ENCODE measurements at regions not wholly inside any gene's neighbourhood (a gene's known extent, or its start where the extent isn't known, plus 50 kb on each side); places are given as distances from the start of the nearest gene placed in this dataset.

DNA sequence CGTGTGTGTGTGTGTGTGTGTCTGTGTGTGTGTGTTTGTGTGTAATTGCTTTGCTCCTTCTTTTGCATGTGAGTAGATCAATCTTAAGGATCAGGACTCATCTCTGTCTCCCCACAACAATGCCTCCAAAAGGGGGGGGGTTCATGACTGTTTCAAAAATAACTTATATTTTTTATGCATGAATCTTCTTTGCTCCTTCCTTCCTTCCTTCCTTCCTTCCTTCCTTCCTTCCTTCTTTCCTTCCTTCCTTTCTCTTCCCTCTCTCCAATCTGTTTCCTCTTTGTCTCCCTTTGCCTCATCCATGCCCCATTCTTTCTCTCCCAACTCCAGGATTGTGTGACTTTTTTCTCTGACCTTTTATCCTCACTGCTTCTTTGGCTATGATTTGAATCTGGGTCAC lies 126.4 kb upstream of the OSMR start:
- DNase-seq (ENCODE audit: low read depth): no peak

DNA sequence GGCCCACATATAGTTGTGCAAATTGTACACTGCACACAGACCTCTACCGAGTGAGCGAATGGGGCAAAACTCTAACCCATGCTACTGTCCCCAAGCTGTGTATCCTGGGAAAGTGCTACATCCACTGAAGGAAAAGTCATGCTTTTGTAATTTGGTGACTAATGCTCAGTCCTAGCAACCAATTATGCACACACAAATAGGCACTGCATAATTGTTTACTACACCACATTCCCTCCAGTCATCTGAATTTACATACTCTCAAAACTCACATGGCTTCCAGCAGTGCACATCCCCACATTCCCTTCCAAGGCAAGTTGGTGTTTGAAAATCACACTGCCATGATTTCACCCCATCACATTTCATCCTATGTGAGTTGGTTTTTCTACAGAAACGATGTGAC lies 125.9 kb upstream of the OSMR start:
- DNase-seq (ENCODE audit: low read depth): peak; percentile 84

DNA sequence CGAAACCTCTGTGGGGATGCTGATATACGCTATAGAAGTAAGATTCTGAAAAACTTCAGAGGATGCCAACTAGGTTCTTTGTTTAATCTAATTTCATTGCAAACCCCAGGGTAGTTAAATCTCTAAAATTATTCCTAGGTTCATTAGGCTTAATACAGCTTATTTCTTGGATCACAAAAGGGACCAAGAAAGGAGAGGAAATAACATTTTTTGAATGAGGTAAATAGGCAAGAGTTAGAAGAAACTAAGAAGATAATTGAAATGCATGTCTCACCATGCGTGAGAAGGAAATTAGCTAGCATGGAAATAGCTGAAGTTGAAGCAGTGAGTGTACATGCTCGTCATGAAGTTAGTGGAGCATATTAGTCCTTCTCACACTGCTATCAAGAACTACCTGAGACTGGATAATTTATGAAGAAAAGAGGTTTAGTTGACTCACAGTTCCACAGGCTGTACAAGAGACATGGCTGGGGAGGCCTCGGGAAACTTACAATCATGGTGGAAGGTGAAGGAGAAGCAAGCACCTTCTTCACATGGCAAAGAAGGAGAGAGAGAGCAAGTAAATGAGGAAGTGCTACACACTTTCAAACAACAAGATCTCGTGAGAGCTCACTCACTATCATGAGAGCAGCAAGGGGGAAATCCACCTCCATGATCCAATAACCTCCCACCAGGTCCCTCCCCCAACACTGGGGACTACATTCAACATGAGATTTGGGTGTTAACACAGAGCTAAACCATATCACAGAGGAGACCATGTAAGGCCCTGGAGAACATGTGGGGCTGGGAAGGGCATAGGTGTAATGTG lies 125.1 kb upstream of the OSMR start:
- DNase-seq (ENCODE audit: low read depth): no peak

DNA sequence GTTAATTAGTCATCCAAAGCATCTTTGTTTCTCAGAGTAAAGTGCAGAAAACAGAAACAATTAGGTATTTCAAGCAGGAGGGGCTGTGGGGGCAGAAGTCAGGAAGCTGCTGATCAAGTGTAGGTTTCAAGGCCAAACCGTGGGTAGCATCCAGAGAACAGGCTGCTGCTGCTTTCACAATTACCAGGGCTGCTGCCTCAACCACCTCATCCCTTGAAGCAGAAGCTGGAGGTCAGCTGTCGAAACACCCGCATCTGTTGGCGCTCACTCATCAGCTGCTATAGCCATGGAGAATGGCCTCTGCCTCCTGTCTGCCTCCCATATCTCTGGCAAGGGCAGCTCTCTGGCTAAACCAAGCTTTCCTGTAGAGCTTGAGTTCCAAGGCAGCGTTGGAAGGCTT lies 122.9 kb upstream of the OSMR start:
- peak; percentile 71 for DNase-seq (ENCODE audit: low read depth)

DNA sequence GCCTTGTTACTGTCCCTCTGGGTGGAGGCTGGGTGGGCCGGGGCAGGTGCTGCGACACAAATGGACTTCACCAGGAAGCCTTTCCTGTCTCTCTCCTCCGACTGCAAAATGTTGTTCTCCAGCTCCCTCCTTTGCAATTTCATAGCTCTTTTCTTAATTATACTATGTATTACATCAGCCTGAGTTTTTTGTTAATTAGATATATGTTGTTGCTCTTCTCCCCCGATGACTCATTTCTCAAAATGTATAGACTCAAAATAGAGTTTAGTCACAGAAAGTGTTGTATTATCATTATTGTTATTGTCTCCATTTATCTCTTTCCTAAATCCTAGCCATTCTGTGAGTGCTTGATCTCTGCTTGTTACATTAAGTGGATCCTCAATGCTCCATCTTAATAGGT lies 122.4 kb upstream of the OSMR start:
- DNase-seq (ENCODE audit: low read depth): no peak

DNA sequence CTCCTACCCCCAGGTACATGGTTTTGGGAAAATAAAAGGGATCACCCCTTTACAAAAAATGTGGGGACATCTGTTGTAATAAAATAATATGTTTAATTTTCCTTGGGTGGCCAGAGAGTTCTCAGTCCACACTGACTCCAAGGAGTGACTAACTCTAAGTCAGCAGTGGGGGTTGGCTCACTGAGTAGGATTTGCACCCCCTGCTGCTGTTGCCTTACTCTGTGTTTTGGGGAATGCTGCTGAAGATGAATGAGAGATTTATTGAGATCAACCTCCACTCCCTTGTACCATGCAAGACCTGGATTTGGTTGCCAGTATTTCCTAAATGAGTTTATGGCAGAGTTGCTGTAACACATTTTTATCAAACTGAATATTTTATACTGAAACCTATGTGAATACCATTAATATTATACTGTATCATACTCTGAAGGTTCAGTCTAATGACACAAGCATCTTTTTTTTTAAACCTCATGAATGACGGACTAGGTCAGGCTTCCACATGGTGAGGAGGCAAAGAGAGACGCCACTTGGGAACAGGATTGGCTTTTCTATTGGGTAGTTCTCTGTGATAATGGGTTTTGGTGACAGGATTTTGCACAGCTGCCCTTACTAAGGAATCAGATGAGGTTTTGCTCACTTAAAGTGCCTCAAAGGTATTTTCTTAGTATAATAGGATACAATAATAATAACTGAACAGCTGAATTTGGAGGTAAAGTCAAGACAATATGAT lies 121.3 kb upstream of the OSMR start:
- peak; percentile 78 for DNase-seq (ENCODE audit: low read depth)

DNA sequence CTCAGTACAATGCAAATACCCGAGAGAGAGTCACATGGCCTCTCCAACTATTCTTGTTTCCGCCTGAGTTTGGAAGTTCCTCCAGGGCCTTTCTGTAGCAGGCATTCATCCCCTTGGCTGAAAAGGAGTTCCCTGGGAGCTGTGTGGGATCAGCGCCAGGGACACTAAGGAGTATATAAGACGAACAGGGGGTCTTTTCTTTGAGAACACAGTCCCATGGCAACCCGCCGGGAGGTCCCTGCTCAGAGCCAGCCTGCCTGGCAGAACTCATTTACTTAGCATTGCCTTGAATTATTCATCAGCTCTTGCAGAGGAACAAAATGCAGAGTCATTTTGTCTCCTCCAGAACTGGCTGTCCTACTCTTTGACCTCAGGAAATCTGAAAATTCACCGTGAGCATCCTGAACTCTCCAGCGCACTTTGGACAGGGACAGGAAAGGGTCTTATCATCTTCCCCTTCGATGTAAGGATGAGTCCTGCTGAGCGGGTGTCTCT lies 120.4 kb upstream of the OSMR start:
- no peak for DNase-seq (ENCODE audit: low read depth)

DNA sequence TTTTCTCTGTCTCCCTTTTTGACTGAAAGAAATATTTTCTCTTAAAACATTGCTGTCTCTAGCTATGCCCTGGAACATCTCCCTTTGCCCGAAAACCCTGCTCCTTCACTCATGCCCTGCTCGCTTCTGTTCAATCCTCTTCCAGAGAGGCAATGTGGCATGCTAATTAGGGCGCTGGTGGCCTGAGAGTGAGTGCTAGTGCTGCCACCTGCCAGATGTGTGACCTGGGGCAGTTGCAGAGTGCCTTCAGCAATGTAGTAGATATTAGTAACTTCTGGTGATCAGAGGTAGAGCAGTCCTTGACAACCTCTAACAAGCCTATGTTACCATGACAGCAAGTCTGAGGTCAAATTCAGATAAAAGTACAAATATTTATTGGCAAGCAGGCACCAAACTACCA lies 119.5 kb upstream of the OSMR start:
- no peak for DNase-seq (ENCODE audit: low read depth)

DNA sequence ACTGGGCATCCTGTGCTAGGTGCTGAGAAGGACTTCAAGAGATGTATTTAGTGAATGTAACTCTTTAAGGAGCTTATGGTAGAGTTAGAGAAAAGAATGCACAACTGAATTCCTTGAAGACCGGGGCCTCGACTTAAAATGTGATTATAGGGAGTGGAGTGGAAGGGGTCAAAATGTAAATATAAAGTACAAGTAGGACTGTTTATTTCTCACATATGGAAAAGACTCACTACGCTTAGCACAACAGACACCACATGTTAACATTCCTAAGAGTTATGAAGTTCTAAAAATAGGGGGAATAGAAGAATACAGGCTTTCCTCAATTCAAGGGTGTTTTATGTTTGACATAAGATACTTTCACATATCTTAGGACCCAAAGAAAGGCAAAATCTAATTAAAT lies 117.8 kb upstream of the OSMR start:
- DNase-seq (ENCODE audit: low read depth): no peak

DNA sequence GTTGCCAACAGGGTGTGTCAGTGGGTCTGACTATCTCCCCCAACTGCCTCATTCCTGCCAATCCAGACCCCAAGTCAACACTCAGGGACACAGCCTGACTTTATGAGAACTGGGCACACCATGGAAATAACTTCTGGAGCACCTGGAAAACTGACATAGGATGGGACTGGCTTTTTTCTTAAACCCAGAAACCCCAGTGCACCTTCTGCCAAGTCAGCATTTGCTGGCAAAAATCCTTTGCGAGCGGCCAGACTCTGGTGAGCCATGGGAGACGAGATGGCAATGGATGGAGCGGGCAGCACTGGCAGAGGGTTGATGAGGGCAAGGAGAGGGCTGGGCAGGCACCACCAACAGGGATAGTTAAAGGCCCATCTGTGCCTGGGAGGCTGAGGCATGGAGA lies 114.4 kb upstream of the OSMR start:
- no peak for DNase-seq (ENCODE audit: low read depth)

DNA sequence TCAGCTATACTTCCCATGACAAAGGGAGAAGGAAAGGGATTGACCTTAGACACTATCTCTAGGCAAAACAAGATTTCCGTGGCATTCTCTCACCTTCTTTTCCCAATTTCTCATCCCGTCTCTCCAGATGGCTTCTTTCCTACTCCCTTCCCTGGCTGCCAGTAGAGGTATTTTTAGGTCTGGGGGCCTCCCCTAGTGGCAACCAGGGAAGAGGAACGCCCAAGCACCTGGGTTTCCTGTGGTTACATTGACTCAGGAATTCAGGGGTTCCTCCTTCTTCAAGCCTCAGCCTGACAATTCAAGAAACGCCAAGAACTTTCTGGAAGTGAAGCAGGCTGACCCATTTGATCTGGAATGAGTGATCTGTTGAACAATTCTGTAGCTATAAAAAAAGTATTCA lies 111.5 kb upstream of the OSMR start:
- no peak for DNase-seq (ENCODE audit: low read depth)

DNA sequence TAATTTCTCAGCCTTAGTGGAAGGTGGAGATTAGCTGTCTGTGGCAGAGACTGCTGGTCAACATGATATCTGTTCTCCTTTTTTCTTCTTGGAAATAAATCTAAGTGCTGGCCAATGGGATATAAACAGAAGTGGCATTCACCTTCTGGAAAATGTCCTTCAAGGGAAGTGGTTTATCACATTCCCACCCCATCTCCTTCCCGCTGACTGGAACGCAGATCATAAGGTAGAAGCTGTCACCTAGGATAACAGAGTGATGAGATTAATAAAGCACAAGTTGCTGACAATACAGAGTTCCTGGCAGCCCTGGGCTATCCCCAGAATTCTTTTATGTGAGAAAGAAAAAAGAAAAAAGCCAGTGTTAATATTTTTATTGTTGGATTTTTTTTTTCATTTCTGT lies 109.7 kb upstream of the OSMR start:
- DNase-seq (ENCODE audit: low read depth): peak; percentile 63

DNA sequence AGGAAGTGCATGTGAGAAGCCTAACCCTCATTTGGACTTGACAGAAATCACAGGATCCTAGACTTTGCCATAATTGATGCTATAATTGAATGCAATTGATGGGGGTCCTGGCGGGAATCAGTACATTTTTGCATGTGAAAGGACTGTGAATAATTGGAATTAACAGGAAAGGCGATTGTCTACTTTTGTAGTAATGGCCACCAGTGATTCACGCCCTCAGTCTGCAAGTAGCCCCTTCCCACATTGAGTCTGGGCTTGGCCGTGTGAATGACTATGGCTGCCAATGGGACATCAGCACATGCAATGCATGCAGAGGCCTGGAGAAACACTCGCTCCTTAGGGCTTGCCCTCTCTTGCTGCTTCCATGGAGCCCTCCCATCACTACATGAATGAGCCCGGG lies 107.8 kb upstream of the OSMR start:
- DNase-seq (ENCODE audit: low read depth): no peak

DNA sequence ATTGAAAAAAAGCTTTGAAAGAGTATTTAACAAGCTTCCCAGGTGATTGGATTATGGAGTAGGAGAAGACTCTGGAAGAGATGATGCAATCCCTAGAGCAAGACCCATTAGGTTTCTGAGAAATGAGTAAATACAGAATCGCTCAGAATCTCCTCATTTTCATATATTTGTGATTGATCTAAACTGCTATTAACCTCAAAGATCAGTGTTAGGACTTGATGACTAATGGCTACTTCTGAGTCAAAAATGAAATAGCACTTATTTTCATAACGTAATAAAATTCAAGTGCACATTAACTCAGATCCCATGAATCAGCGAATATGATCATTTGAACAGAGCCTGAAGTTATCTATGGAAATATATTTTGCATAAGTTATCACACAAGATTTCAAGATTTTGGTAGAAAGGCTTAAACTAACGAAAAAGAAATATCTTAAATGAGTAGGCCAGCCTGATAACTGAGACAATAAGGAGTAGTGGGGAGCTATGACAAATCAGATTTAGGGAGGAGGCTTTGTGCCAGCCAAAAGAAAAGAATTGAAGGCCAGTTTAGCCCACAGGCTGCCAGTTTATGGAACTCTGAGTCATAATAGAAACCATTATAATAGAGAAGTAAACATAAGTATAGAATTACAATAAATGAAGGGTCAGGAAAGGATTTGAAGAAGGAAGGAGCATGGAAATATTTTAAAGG lies 106.7 kb upstream of the OSMR start:
- no peak for DNase-seq (ENCODE audit: low read depth)

DNA sequence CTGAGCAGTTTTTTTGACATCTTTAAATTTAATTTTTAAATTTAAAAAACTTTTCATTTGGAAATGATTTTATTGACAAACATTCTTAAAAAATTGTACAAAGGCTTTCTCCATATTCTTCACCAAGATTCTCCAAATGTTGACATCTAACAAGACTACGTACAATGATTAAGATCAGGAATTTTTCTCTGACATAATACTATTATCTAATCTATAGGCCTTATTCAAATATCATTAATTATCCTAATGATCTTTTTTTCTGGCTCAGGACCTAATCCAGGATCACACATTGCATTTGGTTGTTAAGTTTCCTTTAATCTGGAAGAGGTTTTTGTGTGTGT lies 106.1 kb upstream of the OSMR start:
- DNase-seq (ENCODE audit: low read depth): no peak

DNA sequence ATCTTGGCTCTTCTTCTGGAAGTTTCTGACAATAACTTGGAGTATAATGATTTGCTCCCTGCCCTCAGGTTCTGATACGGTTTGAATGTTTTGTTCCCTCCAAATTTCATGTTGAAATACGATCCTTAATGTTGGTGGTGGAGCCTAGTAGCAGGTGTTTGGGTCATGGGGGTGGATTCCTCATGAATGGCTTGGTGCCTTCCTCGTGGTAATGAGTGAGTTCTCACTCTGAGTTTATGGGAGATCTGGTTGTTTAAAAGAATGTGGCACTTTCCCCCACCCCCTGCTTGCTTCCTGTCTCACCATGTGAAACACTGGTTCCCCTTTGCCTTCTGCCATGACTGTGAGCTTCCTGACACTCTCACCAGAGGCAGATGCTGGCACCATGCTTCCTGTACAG lies 103.0 kb upstream of the OSMR start:
- DNase-seq (ENCODE audit: low read depth): no peak

DNA sequence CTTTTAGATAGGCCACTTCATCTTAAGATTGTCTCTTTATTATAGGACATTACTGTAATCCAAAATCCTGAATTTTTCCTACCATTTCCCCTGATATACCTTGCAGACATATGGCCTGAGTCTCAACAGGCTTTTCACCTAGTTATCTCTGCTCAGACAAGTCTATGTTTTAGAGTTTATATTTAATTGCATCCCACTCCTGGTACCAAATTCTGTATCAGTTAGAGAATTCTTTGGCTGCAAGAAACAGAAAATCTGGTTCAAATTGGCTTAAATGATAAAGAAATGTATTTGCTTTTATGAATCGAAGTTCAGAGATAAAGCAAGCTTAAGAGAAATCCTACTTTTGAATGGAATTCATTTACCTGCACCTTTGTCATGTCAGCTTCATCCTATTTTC lies 102.2 kb upstream of the OSMR start:
- DNase-seq (ENCODE audit: low read depth): no peak

DNA sequence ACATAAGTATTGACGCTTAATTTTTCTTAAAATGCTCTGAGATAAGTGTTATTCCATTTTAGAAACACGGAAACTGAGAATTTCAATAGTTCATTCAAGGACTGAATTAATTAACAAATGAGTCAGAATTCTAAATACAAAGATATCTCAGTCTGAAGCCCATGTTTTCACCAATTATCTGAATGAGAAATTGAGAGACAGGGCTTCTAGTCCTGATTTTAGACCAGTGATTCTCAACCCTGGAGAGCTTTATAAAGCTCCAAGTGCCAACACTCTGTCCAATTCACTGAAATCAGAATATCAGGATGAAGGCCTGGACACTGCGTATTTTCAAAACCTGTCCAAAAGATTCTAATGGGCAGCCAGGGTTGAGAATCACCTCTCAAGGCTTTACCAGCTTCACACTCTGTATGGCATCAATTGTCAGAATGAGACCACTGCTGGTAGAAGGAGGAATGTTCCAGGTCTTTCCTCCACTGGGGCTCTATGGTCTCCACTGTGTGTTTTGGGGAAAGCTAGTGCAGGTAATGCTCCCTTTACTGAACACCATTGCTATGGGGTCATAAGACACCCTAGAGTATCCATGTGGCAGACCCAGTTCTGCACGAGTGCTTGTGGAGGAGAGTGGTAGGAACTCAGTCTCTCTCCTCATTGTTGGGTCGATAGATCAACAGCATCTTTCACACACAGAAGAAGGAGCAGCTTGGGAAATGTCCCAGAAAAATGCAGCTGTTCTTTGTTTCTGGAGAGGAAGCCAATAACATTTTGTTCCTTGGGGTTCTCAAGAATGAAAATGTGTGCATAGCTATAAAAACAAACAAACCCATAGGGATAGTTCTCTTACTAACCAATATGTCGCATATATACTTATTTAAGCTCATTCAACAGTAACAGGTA lies 99.7 kb upstream of the OSMR start:
- DNase-seq (ENCODE audit: low read depth): no peak

DNA sequence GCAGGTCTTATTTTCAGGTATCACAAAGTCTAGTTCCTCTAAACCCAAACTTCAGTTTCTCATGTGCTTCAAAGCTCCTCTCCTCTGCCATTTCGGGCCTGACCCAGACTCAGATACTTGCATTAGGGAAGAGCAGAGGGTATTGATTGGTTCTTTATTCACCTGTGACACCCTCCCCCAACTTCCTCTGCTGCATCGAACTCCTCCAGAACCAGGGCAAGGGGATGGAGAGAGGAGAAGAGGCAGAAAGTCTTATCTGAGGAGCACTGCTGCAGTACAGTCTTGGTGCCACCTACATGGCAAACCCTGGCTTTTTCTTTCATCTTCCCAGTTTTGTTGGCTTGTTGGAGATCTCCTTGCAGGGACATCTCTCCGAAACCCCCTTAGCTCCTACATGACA lies 96.0 kb upstream of the OSMR start:
- DNase-seq (ENCODE audit: low read depth): no peak

DNA sequence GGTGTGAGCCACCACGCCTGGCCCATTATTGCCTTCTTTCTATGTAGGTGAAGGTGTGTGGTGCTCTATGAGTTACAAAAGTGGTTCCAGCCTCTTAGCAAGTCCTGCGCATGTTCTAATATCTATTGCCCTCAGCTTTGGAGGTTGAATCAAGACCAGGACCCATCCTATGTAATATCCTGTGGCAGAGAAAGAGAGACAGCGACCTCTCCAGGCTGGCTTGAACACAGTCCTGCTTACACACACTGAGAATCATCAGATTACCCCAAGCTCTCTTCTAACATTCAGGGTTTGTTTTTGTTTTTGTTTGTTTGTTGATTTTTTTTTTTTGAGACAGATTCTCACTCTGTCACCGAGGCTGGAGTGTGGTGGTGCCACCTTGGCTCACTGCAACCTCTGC lies 94.7 kb upstream of the OSMR start:
- DNase-seq (ENCODE audit: low read depth): peak; percentile 69

DNA sequence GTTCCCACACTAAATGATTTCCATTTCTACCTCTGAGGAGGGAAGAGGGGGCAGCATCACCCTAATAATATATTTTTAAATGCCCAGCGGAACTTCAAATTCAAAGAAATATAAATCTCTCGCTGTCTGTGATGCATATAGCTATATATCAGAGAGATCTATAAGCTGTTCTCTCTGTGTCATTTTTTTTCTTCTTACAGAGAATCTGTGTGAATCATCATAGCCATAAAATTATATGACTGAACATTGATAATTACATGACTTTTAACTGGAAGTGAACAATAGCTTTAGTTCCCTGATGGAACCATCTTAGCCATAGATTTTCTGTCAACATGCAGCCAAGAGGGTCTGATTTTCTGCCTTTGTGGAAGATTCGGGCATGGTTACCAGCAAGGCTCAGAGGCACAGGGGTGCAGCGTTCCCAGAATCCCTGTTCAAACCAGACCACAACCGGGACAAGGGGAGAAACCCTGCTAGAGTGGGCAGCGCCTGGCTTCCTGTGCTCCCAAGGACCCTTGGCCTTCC lies 93.7 kb upstream of the OSMR start:
- DNase-seq (ENCODE audit: low read depth): no peak

DNA sequence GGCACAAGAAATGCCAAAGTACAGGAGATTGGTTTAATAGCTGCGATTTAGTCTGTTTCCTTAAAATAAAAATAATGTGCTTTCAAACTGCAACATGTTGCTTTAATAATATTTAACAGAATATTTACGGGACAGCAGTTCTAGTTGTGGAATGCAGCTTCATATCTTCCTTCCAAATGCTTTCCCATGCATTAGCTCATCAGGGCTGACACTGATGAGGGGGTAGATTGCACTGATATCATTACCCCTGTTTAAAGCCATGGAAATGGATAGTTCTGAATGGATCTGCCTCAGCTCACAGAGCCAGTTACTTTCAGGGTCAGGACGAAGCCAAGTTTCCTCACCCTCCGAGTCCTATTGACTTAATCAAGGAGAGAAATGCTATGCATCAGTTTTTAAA lies 93.2 kb upstream of the OSMR start:
- peak; percentile 31 for DNase-seq (ENCODE audit: low read depth)

Data from amniotic epithelial cell (primary cell).